HepG2 (cell line): ENCODE measurements at regions not wholly inside any gene's neighbourhood (a gene's known extent, or its start where the extent isn't known, plus 50 kb on each side); places are given as distances from the start of the nearest gene placed in this dataset.
"Not testable (repeated sequence)": the region's sequence is repeated elsewhere in the genome, so short reads cannot be mapped to it uniquely, and the experiment has no call there.

ENCODE experiments used
- ATAC-seq: fragments of 200-7000 bp; cut with Tn5 transposase; 3 replicates; pipeline ENCODE4 v1.9.1; 2020; ENCODE audit warnings: mild to moderate bottlenecking, moderate library complexity
- BruUV-seq: library from RNA; stranded (reverse); fragments of 400-500 nt; replicated peaks from 2 replicates; lab custom pipeline; 2021; lab: Mats Ljungman, UMichigan
- CTCF ChIA-PET: fragments of 300-600 bp; formaldehyde crosslinking; extraction: SDS; loops from one replicate; lab custom pipeline; 2021; ENCODE audit warnings: low total read pairs, inconsistent platforms, low intra/inter-chr PET ratio; lab: Yijun Ruan, JAX
- POLR2A ChIA-PET: fragments of 350-600 bp; sonication (Branson Sonifier 250); formaldehyde crosslinking; loops from one replicate; lab custom pipeline; 2020; ENCODE audit warnings: antibody characterized with exemption, inconsistent platforms; lab: Yijun Ruan, JAX
- DNase-seq: peaks from one replicate; pipeline ENCODE4 v3.0.0-alpha.2; 2015; ENCODE audit warnings: low spot score
- FAIRE-seq: peaks from 3 replicates; lab custom pipeline; 2011; peaks lifted over from hg19 to GRCh38; lab: Jason Lieb, UNC
- H2AFZ ChIP-seq: one replicate; pipeline ENCODE4 v1.6.1; 2011; ENCODE audit warnings: low read length, inconsistent platforms
- H3K27ac ChIP-seq: fragments of 300-600 bp; 3 replicates; pipeline ENCODE4 v1.8.0; 2011; ENCODE audit warnings: mixed run types, mild to moderate bottlenecking, mixed read lengths, low read length, inconsistent platforms; ENCODE audit not compliant: insufficient read depth; ENCODE audit errors: extremely low read length
- H3K27me3 ChIP-seq, 2 experiments: fragments of 200-600 bp in 1 of 2; 2 replicates in 1 of 2; 3 replicates in 1 of 2; pipeline versions ENCODE4 v1.6.0 to v1.8.0; 2011; ENCODE audit warnings: low read length in 2 of 2, mild to moderate bottlenecking in 2 of 2, moderate library complexity in 2 of 2, inconsistent platforms in 1 of 2; ENCODE audit not compliant: insufficient read depth in 2 of 2, control insufficient read depth in 1 of 2
- H3K36me3 ChIP-seq, 2 experiments: fragments of 200-600 bp in 1 of 2; replicated peaks in 1 of 2; 2 replicates in 1 of 2; 3 replicates in 1 of 2; pipeline versions ENCODE4 v1.5.1 to v1.8.0; 2011; ENCODE audit warnings: low read length in 2 of 2, inconsistent platforms in 1 of 2; ENCODE audit not compliant: insufficient read depth in 2 of 2, control insufficient read depth in 1 of 2
- H3K4me1 ChIP-seq: 2 replicates; pipeline ENCODE4 v1.5.1; 2012; ENCODE audit warnings: low read length, inconsistent platforms; ENCODE audit not compliant: insufficient read depth
- H3K4me2 ChIP-seq: 2 replicates; pipeline ENCODE4 v1.6.0; 2011; ENCODE audit warnings: low read depth, low read length, inconsistent platforms
- H3K4me3 ChIP-seq, 3 experiments: fragments of 200-600 bp in 1 of 3; sonication (generic), shearing (Covaris generic) in 1 of 3; replicated peaks in 1 of 3; 2 replicates each; pipeline ENCODE4 v1.5.1; 2011 to 2016; ENCODE audit warnings: low read length in 3 of 3, inconsistent platforms in 2 of 3, low read depth in 2 of 3, mild to moderate bottlenecking in 2 of 3, control low read depth in 1 of 3, mixed read lengths in 1 of 3; ENCODE audit not compliant: insufficient read depth in 1 of 3
- H3K79me2 ChIP-seq: one replicate; pipeline ENCODE4 v1.6.1; 2011; ENCODE audit warnings: low read length, inconsistent platforms; ENCODE audit not compliant: insufficient read depth
- H3K9ac ChIP-seq: 2 replicates; pipeline ENCODE4 v1.6.0; 2011; ENCODE audit warnings: mild to moderate bottlenecking, low read depth, low read length, inconsistent platforms; ENCODE audit not compliant: insufficient read depth
- H3K9me3 ChIP-seq: 2 replicates; pipeline ENCODE4 v1.5.1; 2012; ENCODE audit warnings: mild to moderate bottlenecking, low read length
- H4K20me1 ChIP-seq: 2 replicates; pipeline ENCODE4 v1.6.0; 2011; ENCODE audit warnings: inconsistent platforms, mild to moderate bottlenecking, low read length, moderate library complexity; ENCODE audit not compliant: insufficient read depth
- CBX5 ChIP-seq: sonication (generic); formaldehyde crosslinking; IDR thresholded peaks from 2 replicates; pipeline ENCODE4 v1.4.0; 2020; ENCODE audit warnings: missing genetic modification reagents, borderline replicate concordance
- DPF2 ChIP-seq: sonication (generic); formaldehyde crosslinking; IDR thresholded peaks from 2 replicates; pipeline ENCODE4 v1.4.0; 2020; ENCODE audit warnings: mild to moderate bottlenecking, low read depth, missing genetic modification reagents, borderline replicate concordance
- HMG20B ChIP-seq: conservative IDR thresholded peaks from 2 replicates; pipeline ENCODE4 v1.6.1; 2016; ENCODE audit warnings: missing genetic modification reagents, missing compliant biosample characterization
- HOXA3 ChIP-seq: sonication (generic); formaldehyde crosslinking; IDR thresholded peaks from 2 replicates; pipeline ENCODE4 v1.5.0; 2020; ENCODE audit warnings: missing genetic modification reagents
- RAD51 ChIP-seq: fragments of 450-650 bp; IDR thresholded peaks from 2 replicates; pipeline ENCODE4 v1.6.1; 2016; ENCODE audit warnings: borderline replicate concordance
- SCMH1 ChIP-seq: sonication (generic); formaldehyde crosslinking; IDR thresholded peaks from 2 replicates; pipeline ENCODE4 v1.9.0; 2021; ENCODE audit warnings: missing genetic modification reagents, mild to moderate bottlenecking, borderline replicate concordance
- ZBTB46 ChIP-seq: sonication (generic); formaldehyde crosslinking; IDR thresholded peaks from 2 replicates; pipeline ENCODE4 v1.4.0; 2020; ENCODE audit warnings: mild to moderate bottlenecking, missing genetic modification reagents, borderline replicate concordance
- ZNF101 ChIP-seq: sonication (generic); formaldehyde crosslinking; IDR thresholded peaks from 2 replicates; pipeline ENCODE4 v1.4.0; 2020; ENCODE audit warnings: mild to moderate bottlenecking, low read depth, missing genetic modification reagents, borderline replicate concordance
- ZNF432 ChIP-seq: sonication (generic); formaldehyde crosslinking; IDR thresholded peaks from 2 replicates; pipeline ENCODE4 v1.5.0; 2020; ENCODE audit warnings: missing genetic modification reagents, mild to moderate bottlenecking, borderline replicate concordance
- WGBS: methylation state at CpG from one replicate; pipeline ENCODE4 v1.1.6; 2017; ENCODE audit warnings: low lambda C conversion rate; 5-methylcytosine and 5-hydroxymethylcytosine counted together
- in situ Hi-C: cut with HindIII; loops from 2 replicates; pipeline ENCODE4 v1.10.0; 2017; ENCODE audit warnings: low pct_unique_long_range_greater_than_20kb; ENCODE audit not compliant: extremely low pct_ligation_motif_present
- intact Hi-C: fragments of 100-400 bp; cut with micrococcal nuclease; formaldehyde crosslinking; loops from one replicate; pipeline ENCODE4 v1.10.0; 2022; ENCODE audit not compliant: unreplicated experiment

GRCh38 chrX:111035991-111036390, 60.0 kb upstream of the PAK3 start:
- H4K20me1 ChIP-seq: no peaks in the 10 kb centered on the region
- H2AFZ ChIP-seq: no peak overlapping the region
- 0% methylated on average over 2 of the region's 2 CpGs for whole genome bisulfite sequencing
- no peaks in the 10 kb centered on the region for H3K9me3 ChIP-seq
- no peaks in the 10 kb centered on the region for H3K36me3 ChIP-seq
- intact Hi-C loops: no loop called here
- no peak overlapping the region for H3K4me3 ChIP-seq
- FAIRE-seq: no peak
- no peaks in the 10 kb centered on the region for H3K27me3 ChIP-seq
- no peak overlapping the region for H3K27ac ChIP-seq
- no TSS peak for BruUV-seq
- no peak for DNase-seq
- no peaks in the 10 kb centered on the region for H3K79me2 ChIP-seq
- CTCF ChIA-PET: no interaction called here
- in situ Hi-C loops: no loop called here
- ATAC-seq: no peak
- H3K4me1 ChIP-seq: no peaks in the 10 kb centered on the region
- H3K4me2 ChIP-seq: no peak overlapping the region
- POLR2A ChIA-PET: no interaction called here
- H3K9ac ChIP-seq: no peak overlapping the region
- TF ChIP-seq RAD51: no peak
- TF ChIP-seq ZNF432 (CRISPR knock-in tag): no peak
- TF ChIP-seq HMG20B (CRISPR knock-in tag): no peak

- in situ Hi-C loops: no loop called here
- no peak overlapping the region for H2AFZ ChIP-seq
- H3K27ac ChIP-seq: no peak overlapping the region
- no peak overlapping the region for H3K9ac ChIP-seq
- ATAC-seq: no peak
- H3K36me3 ChIP-seq: no peaks in the 10 kb centered on the region
- ChIA-PET CTCF (no interaction called here), POLR2A (no interaction called here)
- H3K79me2 ChIP-seq: no peaks in the 10 kb centered on the region
- WGBS: 50% methylated on average over 2 of the region's 2 CpGs
- no peak for DNase-seq
- FAIRE-seq: no peak
- intact Hi-C loops: no loop called here
- no TSS peak for BruUV-seq
- H4K20me1 ChIP-seq: no peaks in the 10 kb centered on the region
- TF ChIP-seq DPF2 (no peak), SCMH1 (CRISPR knock-in tag) (no peak), CBX5 (CRISPR knock-in tag) (no peak), ZNF101 (CRISPR knock-in tag) (no peak), ZBTB46 (CRISPR knock-in tag) (no peak), HOXA3 (CRISPR knock-in tag) (no peak)
- H3K4me2 ChIP-seq: no peak overlapping the region
- H3K27me3 ChIP-seq: no peaks in the 10 kb centered on the region
- no peak overlapping the region for H3K4me3 ChIP-seq
- no peaks in the 10 kb centered on the region for H3K4me1 ChIP-seq
- H3K9me3 ChIP-seq: no peaks in the 10 kb centered on the region
Observed at GRCh38 chrX:111035256-111035655, 60.7 kb upstream of the PAK3 start.

DNA sequence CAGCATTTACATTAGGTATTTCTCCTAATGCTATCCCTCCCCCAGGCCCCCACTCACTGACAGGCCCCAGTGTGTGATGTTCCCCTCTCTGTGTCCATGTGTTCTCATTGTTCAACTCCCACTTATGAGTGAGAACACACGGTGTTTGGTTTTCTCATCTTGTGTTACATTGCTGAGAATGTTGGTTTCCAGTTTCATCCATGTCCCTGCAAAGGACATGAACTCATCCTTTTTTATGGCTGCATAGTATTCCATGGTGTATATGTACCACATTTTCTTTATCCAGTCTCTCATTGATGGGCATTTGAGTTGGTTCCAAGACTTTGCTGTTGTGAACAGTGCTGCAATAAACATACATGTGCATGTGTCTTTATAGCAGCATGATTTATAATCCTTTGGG, 73.0 kb upstream of the PAK3 start:
- H3K4me3 ChIP-seq, H3K9me3 ChIP-seq, H3K27me3 ChIP-seq, POLR2A ChIA-PET, intact Hi-C loops, BruUV-seq, H3K79me2 ChIP-seq, H3K9ac ChIP-seq, in situ Hi-C loops, CTCF ChIA-PET, H3K36me3 ChIP-seq, ATAC-seq, H4K20me1 ChIP-seq, DNase-seq, H3K4me2 ChIP-seq, H2AFZ ChIP-seq, FAIRE-seq, H3K27ac ChIP-seq, H3K4me1 ChIP-seq: not testable (repeated sequence)
- 0% methylated on average over 1 of the region's 1 CpG for WGBS
